ENCODE measurements at regions not wholly inside any gene's neighbourhood (a gene's known extent, or its start where the extent isn't known, plus 50 kb on each side); places are given as distances from the start of the nearest gene placed in this dataset.
"Not testable (repeated sequence)": the region's sequence is repeated elsewhere in the genome, so short reads cannot be mapped to it uniquely, and the experiment has no call there.

- no peak for DNase-seq (ENCODE audit: low spot score)
These were observed 314.1 kb upstream of the DIO3 start for GRCh38 chr14:101246894-101247841.

DNA sequence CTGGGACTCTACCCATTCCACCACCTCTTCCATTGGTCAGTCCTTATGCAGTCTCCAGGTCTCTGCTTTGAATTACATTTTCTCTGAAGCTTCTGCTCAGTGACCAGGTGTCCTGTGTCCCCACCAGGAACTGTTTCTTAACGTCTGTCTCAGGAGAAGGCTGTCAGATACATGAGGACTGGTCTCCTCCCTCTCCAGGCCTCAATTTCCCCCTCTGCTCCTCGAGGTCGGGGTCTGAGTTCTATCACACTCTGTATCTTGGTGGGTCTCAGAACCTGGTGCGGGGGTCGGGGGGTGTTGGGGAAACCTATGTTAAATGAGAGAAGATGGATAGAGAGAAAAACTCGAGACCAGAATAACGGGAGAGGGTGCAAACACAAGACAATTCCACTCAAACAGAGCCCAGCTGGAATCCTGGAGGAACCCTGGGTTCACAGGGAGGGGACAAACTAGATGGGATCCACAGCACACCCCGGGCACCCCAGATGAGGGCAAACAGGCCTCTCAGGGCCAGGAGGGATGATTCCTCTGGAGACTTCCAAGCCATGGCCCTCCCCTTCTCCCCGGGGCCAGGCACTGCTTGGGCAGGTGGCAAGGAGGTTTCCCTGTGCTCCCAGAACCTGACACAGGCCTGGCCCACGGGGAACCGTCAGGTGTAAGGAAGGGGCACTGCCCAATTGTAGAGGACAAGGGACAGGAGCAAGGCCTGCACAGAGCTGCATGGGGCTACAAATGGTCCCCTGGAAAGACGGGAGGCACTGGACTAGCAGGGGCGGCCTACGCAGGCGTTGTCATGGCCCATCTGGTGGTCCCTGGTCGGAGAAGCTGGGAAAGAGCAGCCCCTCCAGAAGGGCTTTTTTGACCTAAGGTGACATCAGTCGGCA lies 313.2 kb upstream of the DIO3 start:
- no peak for DNase-seq (ENCODE audit: low spot score)

- DNase-seq (ENCODE audit: low spot score): no peak
These were observed 312.2 kb upstream of the DIO3 start for GRCh38 chr14:101248840-101249675.

DNA sequence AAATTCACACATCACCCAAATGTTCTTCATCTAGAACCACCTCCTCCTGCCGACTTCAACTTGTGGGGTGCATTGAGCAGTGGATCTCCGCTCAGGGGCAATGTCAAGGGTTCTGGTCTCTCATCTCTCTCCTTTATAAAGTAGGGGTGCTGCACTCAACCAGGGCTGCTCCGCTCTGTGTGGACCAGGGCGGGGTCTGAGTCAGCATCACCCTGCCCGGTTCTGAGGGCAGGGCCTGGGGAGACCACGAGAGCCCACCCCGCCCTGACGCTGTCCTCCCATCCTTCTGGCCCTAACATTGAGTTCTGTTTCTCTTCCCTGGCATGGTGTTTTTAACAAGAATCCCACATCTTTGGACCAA lies 311.6 kb upstream of the DIO3 start:
- DNase-seq (ENCODE audit: low spot score): no peak

- DNase-seq (ENCODE audit: low spot score): no peak
These were observed 310.9 kb upstream of the DIO3 start for GRCh38 chr14:101250336-101250947.

- DNase-seq (ENCODE audit: low spot score): no peak
These were observed 310.1 kb upstream of the DIO3 start for GRCh38 chr14:101250948-101251811.

- DNase-seq (ENCODE audit: low spot score): no peak
These were observed 309.4 kb upstream of the DIO3 start for GRCh38 chr14:101251812-101252442.

DNA sequence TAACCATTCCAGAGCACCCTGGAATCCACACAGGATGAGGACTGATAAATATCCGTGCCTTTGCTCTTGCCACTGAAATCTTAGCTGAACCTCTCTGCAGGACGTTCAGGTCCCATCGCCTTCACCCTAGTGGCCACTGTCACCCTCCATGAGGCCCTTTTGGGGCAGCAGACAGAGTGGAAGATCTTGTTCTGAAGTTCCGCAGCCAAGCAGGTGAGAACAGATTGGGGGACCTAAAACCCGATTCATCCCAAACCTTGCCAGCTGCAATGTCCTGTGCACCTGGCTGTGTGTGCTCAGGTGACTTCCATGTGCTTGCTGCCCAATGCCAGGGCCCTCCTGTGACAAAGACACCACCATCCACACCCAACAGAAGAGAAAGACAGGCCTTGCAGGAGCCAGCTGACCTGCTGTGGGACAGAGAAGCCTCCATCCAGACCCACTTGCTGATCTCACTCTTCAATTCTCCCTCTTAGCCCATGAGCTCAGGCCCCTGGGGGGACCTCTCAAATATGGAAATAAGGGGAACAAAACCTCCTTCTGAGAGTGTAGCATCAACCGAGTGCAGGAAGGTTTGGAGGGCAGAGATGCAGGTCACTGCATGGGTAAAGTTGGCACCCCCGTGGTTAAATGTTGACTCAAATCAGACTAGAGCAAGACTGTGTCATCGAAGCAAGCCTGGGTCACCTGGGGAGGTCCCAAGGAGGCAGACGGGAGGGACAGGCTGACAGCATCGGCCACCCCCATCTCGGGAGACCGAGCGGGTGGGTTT lies 308.7 kb upstream of the DIO3 start:
- no peak for DNase-seq (ENCODE audit: low spot score)

- DNase-seq (ENCODE audit: low spot score): no peak
These were observed 307.3 kb upstream of the DIO3 start for GRCh38 chr14:101253948-101254347.

DNA sequence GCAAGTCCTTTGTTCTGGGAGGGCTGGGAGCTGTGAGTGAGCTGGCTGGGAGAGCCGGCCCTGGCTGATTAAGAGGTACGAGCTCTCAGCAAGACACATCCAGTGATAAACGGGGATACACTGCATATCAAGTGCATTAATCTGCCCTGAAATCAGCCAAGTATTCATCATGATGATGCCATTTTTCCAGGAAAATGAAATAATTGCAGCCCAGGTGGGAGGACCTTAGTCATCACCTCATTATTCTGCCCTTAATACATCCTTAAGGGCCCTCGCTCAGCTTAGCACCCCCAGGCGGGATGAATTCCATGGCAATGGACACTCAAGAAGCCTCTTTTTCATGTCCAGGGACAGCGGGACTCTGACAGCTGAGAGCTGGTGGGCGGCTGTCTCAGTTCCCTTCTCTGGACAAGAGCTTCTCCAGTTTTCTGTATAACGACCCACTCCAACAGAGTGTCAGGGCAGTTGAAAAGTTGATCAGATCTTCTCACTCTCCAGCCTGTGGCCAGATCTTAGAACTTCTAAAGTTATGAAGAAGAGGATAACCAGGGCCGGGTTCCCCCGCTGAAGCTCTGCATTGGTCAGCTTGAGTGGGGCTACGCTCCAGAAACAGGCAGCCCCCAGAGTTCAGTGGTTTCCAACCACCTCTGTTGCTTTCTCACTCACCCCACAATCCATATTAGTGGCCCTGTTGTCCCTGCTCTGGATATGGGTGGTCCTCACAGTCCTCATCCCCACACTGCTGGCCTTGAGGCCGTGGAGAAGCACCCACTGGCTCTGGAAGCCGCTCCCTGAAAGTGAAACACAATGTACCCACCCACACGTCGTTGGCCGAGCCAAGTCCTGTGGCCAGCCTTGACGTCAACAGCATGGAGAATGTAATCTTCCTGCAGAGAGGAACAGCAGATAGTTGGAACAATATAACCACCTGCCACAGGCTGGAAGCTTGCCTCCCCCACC lies 306.2 kb upstream of the DIO3 start:
- DNase-seq (ENCODE audit: low spot score): no peak

DNA sequence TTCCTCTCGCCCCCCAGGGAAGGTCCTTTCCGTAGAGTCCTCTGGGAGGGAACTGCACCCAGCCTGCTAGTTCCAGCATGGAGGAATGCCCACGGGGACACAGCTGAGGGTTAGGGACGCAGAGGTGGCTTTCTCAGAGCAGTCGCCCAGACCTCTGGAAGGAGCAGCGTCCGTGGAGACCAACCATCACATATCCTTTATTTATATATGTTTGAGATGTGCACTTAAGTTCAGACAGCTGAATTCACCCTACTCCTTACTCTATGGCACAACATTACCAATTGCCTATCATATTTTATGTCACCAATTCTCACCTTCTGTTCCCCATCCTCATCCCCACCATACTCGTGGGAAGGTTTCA lies 305.6 kb upstream of the DIO3 start:
- DNase-seq (ENCODE audit: low spot score): no peak

- DNase-seq (ENCODE audit: low spot score): no peak
These were observed 305.0 kb upstream of the DIO3 start for GRCh38 chr14:101256266-101256665.

GRCh38 chr14:101257551-101257950 lies 303.7 kb upstream of the DIO3 start:
- no peak for DNase-seq (ENCODE audit: low spot score)

- no peak for DNase-seq (ENCODE audit: low spot score)
These were observed 301.5 kb upstream of the DIO3 start for GRCh38 chr14:101259748-101260147.

DNA sequence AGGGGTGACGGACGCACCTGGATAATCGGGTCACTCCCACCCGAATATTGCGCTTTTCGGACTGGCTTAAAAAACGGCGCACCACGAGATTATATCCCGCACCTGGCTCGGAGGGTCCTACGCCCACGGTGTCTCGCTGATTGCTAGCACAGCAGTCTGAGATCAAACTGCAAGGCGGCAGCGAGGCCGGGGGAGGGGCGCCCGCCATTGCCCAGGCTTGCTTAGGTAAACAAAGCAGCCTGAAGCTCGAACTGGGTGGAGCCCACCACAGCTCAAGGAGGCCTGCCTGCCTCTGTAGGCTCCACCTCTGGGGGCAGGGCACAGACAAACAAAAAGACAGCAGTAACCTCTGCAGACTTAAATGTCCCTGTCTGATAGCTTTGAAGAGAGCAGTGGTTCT lies 294.9 kb upstream of the DIO3 start:
- not testable (repeated sequence) for DNase-seq (ENCODE audit: low spot score)

DNA sequence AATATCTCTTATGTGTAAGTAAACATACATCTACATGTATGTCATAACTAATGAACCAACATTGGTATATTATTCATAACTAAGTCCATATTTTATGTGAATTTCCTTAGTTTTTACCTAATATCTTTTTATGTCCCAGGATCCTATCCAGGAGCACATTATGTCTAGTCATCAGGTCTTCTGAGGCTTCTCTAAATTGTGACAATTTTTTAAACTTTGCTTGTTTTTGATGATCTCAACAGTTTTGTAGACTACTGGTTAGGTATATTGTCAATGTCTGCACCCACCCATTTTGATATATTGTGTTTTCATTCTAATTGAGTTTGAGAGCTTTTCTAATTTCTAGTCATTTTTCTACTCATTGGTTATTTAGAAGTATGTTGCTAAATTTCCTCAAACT lies 288.2 kb upstream of the DIO3 start:
- no peak for DNase-seq (ENCODE audit: low spot score)

DNA sequence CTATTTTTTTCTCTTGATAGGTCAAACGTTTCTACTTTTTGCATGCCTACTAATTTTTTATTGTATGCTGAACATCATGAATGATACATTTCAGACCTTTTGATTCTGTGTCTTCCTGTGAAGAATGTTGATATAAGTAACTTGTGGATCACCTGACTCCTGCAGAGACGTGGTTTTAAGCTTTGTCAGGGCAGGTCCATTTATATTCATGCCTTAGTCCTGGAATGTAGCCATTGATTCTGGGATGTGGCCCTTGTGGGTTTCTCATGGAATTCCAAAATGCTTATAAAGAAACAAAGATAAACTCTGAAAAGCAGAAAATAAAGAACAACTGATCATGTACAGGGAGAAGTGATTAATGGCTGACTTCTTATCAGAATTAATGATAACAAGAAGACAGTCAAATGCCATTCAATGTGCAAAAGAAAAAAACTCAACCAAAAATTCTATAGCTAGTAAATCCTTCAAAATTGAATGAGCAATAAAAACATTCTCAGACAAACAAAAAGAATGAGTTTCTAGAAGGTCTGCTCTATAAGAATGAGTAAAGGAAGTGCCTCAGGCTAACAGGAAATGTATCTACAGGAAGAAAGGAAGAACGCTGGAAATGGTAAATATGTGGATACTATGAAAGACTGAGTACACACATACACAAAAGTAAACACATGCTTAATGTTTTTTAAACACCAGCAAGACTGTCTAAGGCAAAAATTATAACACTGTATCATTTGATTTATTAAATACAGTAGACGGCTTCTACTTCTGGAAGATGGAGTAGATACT lies 284.8 kb upstream of the DIO3 start:
- DNase-seq (ENCODE audit: low spot score): peak; percentile 29

All from H4 (cell line).